ENCODE measurements at regions not wholly inside any gene's neighbourhood (a gene's known extent, or its start where the extent isn't known, plus 50 kb on each side); places are given as distances from the start of the nearest gene placed in this dataset.
"Not testable (repeated sequence)": the region's sequence is repeated elsewhere in the genome, so short reads cannot be mapped to it uniquely, and the experiment has no call there.

DNA sequence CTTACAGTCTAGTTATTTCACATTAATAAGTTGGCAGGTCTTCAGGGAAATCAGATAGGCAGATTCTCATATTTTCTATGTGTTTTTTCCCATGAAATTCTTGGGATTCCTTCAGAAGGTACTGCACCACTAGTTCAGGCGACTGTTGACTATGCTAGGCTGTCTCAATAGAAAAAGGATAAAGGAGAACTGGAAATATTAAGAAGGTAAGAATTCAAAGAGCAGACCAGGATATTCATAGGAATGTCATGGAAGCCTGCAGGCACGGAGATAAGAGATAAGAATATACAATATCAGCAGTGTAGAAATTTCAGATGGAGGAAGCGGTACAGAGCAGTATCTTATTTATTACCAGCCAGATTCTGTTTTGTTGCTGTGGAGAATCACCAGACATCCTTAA lies 432.1 kb upstream of the MDFIC2 start:
- no peak for DNase-seq (ENCODE audit: low read depth in 3 of 3, low spot score in 2 of 3)

DNA sequence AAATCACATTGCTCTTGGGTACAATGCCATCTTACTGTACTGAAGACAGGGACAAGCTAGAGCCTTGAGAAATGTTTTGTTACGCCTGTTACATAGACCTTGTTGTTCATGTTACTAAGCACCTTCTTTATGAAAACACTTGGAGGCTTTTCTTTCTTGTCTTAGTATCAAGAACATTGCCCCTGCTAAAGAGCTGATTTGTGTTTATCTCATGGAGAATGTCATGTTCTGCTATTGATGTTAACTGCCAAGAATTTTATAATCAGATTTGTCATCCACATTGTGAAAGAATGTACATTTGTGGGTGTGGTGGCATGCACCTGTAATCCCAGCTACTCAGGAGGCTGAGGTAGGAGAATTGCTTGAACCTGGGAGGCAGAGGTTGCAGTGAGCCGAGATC lies 431.3 kb upstream of the MDFIC2 start:
- no peak for DNase-seq (ENCODE audit: low read depth in 3 of 3, low spot score in 2 of 3)

DNA sequence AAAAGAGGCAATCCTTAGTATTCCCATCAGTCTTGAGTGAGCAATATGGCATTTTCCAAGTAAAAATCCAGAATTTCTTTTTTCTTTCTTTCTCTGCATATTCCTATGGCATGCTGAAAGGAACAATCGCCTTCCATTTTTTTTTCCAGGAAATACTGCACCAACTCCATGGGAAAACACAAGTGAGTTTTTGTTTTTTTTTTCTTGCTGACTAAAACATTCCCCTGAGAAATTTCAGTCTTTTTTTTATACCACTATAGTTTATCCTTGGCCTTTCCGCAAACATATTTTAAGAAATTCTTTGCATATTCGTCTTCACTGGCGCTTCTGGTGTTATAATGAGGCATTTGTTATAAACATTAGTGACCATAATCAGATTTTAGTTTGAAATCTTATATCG lies 429.6 kb upstream of the MDFIC2 start:
- DNase-seq (ENCODE audit: low read depth in 3 of 3, low spot score in 2 of 3), result no peak

DNA sequence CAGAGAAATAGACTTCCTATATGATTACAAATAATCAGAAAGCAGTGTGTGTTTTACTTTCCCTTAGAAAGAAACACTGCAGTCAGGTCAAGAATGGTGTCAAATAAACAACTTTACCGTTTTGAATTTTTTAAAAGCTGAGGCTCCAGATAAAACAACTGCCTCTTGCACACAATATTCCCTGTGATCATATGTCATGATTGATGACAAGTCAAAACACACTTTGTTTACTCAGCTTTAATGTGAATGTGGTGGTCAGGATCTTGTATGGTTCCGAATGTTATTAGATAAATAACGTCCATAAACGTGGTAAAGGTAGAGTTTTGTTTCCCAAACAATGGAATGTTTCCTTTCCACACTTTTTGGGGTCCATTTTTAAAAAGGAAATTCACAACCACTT lies 428.4 kb upstream of the MDFIC2 start:
- no peak for DNase-seq (ENCODE audit: low read depth in 3 of 3, low spot score in 2 of 3)

DNA sequence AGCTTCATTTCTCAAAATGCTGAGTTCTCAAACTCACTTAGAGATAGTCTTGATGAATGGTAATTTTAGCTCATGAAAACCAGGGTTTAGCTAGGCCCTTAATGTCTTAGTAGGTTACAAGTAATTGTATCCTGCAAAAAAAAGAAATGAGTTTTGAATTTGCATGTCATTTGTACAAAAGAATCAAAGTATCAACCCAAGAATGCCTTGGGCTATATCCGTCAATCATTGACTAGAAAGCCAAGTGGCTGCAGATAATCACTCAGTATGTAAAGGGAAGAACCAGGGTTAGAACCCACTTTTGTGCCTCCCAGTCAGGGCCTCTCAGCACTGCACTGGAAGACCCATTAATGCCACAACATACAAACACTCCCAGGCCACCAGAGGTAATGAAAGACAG lies 427.6 kb upstream of the MDFIC2 start:
- DNase-seq (ENCODE audit: low read depth in 3 of 3, low spot score in 2 of 3), result no peak

DNA sequence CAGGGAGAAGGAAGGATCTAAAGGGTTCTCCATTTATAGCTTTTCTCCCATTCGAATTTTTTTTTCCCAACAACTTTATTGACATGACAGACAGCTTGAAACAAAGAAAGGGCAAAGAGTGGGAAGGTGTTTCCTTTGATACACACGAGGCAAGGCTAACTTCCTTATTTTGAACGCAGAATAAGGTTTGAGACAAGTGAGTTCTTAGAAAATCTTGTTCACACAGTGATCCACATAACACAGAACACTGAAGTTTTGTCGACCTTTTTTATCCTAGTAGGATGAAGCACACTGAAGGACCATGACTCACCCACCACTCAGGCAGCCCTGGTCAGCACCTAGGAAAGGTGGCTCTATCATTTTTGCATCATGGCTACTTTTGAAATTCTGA lies 425.8 kb upstream of the MDFIC2 start:
- DNase-seq (ENCODE audit: low read depth in 3 of 3, low spot score in 2 of 3), result no peak

DNA sequence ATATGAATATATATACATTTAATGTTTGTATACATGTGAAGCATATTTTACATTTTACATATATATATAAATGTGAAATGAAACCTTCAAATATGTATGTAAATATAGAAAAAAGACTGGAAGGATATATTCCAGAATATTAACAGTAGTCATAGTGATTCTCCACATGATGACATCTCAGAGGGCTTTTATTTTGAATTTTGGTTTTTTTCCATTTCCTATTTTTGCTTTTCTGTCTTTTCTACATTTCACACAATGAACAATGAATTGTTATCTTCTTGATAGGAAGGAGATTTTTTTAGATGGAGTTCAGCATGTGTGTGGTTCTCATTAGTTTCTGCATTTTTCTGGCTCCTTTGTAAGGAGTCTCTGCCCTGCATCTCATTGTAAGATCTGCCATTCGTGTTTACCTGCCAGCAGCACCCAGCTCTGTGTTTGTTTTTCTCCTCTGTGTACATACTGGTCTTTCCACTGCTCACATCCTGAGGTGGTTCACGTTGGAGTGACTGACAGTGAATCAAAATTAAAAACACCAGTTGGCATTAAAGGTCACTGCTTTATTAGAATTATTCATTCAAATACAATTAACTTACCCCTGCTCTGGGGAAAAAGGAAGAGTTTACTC lies 425.3 kb upstream of the MDFIC2 start:
- DNase-seq (ENCODE audit: low read depth in 3 of 3, low spot score in 2 of 3), result no peak

DNA sequence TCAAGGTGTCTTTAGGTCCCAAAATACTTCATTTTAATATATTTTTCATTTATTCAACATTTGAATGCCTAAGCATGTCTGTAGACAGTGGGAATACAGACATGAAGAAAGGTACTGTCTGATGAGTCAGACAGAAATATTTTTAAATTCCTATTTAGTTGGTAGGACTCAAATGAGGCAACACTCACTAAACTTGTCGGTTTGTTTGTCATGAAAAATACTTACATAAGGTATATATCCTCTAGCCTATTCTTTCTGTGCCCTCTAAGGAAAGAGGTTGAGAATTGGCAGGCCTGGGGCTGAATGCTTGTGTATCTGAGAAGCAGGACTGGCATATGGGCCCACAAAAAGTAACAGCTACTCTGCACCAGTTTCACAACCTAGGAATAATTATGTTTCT lies 423.6 kb upstream of the MDFIC2 start:
- no peak for DNase-seq (ENCODE audit: low read depth in 3 of 3, low spot score in 2 of 3)

DNA sequence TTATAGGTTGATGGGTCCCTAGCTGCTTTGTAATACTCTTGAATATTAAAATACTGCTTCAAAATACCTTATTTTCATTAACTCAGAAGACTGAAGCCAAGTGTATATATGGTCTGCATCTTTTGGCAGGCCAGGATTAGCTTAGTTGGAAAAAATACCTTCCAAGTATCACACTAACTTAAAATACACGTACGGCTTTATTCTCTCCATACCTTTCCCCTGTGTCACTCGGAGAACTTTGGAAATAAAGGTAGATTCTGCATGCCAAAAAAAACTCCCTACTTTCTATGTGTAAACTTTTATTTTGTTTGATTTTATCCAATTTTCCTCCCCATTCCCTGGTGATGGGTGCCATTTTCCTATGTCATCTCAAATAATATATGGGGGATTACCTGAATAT lies 422.3 kb upstream of the MDFIC2 start:
- no peak for DNase-seq (ENCODE audit: low read depth in 3 of 3, low spot score in 2 of 3)

DNA sequence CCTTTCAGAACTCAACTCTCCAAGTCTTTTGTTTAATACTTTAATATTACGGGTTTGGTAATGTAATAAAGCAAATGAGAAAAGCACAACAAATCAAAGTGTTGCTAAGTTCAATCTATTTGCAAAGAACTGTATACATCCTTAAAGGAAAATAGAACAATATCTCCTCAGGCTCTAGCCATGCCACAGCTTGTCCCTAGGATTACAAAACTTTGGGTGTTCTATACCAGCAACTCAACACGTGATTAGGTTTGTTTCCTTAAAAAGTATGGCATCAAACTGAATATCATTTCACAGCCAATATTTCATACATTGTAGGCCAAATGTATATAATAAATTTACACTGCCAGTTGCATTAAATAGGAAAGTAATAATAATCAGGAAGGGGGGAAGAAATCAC lies 418.6 kb upstream of the MDFIC2 start:
- no peak for DNase-seq (ENCODE audit: low read depth in 3 of 3, low spot score in 2 of 3)

DNA sequence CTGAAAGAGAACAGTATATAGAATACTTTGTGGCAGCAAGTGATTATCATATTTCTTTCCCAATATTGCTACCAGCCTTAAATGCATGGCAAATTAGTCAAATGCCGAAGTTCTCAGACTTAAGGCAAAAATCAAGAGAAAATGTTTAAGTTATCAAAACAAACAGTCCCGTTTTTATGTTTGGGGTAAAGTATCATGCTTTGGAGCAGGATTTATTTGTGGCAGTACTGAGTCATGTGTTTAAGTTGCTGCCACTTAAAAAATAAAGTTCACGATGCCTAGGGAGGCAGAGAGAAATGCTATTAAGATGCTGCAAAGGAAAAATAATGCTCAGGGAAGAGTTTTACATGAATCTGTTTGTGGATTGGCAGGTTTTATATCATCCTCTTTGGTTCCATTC lies 417.4 kb upstream of the MDFIC2 start:
- no peak for DNase-seq (ENCODE audit: low read depth in 3 of 3, low spot score in 2 of 3)

DNA sequence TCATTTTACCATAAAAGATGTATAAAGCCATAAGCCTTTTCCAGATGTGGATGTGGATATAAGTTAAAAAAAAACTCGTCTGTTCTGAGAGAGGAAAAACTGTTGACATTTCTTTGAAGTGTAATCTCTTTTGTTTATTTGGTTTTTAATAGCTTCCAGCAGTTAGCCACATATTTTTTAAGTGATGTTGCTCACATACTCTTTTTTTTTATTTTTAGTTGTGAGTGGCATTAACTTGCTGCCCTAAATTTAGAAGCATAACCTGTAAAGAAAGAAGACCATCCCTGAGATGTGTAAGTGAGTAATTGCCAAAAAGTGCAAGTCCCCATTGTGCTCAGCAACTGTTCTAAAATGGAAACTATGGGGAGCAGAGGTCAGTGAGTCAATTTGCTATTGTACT lies 415.9 kb upstream of the MDFIC2 start:
- no peak for DNase-seq (ENCODE audit: low read depth in 3 of 3, low spot score in 2 of 3)

DNA sequence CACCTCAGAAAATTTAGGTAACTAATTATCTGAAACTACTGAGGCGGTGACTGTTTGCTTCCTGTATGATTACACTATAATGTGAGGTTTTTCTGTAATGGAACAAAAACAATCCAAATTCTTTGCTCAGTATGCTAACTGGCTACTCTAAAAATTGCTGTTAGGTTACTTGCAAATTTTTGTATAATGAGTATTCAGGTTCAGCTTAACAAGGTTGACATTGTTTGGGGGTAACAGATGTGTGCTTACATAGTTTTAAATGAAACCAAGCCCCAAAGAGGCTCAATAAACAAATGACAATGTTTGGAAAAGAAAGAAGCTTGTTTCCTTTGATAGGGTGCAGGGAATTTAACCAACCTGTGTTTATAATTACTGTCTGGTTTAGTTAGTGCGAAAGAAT lies 414.5 kb upstream of the MDFIC2 start:
- no peak for DNase-seq (ENCODE audit: low read depth in 3 of 3, low spot score in 2 of 3)

DNA sequence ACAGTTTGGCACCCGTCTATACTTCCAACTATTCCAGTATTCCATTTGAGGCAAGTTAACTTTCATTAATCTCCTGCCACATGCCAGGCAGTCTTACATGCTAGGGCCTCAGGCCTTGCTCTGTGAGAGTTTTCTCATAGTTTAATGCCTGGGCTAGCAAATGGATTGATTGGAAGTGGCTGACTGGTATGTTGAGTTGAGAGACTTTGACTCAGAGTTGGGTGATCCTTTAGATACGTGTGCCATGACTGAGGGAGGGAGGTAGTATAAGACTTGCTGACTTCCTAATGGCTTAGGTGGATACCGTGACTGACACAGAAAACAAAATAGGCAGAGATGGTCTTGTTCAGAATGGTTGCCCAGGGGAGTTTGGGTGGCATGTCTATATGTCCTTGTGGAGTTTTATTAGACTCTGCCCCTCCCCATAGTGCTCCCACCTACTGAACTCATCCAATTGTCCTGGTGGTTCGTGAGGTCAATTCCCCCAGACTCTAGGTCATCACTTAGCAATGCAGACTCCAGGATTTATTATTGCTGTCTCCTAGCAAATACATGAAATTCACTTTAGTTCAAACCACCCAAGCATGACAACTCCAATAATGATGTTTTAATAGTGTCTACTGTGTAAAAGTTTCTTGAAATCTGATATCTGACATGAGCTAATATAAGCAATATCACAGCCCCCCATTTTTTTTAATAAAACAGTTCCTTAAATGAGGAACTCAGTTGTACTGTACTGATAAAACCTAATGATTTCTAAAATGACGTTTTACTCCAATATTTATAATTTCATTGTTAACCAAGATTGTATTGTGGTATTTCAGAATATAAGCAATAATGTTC lies 413.9 kb upstream of the MDFIC2 start:
- DNase-seq (ENCODE audit: low read depth in 3 of 3, low spot score in 2 of 3), result no peak

DNA sequence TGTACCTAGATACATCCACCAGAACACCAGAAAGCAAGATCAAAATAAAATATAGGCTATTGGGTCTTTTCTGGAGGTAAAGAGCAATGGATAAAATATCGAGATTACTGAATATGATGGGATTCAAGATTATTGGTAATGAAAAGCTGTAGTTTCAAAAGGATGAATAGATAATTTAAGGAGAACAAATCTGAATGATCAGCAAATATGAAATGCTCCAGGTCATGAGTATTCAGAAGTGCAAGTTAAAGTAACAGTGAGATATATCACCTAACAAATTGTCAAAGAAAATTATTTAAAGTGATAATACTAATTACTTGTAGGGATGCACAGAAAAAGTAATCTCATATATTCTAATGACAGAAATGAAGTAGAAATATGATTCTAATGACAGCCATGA lies 409.6 kb upstream of the MDFIC2 start:
- no peak for DNase-seq (ENCODE audit: low read depth in 3 of 3, low spot score in 2 of 3)

DNA sequence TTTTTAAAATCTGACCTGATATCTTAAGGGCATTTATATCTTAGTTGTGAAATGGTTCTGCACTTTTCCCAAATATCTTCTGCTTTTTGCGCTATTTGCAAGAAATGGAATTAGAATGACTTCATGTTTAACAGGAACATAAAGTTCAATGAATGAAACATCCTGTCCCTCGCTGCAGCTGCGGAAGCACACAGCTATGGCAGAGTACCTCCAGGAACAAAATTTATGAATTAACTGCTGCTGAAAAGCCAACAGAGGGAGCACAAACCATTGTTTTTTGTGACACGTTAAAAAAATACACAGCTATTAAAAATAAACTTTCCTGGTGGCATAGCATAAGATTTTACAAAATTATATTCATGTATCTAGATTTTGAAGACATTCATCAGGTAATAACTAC lies 404.4 kb upstream of the MDFIC2 start:
- DNase-seq (ENCODE audit: low read depth in 3 of 3, low spot score in 2 of 3), result no peak

DNA sequence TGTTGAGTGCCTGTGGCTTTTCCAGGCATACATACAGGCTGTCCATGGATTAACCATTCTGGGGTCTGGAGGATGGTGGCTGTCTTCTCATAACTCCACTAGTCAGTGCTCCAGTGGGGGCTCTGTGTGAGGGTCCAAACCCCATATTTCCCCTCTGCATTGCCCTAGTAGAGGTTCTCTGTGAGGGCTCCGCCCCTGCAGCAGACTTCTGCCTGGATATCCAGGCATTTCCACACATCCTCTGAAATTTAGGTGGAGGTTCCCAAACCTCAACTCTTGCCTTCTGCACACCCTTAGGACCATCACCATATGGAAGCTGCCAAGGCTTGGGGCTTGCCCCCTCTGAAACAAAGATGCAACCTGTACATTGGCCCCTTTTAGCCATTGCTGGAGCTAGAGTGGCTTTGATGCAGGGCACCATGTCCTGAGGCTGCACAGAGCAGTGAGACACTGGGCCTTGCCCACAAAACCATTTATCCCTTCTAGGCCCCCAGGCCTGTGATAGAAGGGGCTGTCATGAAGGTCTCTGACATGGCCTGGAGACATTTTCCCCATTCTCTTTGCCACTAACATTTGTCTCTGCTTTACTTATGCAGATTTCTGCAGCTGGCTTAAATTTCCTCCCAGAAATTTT lies 400.1 kb upstream of the MDFIC2 start:
- no peak for DNase-seq (ENCODE audit: low read depth in 3 of 3, low spot score in 2 of 3)

DNA sequence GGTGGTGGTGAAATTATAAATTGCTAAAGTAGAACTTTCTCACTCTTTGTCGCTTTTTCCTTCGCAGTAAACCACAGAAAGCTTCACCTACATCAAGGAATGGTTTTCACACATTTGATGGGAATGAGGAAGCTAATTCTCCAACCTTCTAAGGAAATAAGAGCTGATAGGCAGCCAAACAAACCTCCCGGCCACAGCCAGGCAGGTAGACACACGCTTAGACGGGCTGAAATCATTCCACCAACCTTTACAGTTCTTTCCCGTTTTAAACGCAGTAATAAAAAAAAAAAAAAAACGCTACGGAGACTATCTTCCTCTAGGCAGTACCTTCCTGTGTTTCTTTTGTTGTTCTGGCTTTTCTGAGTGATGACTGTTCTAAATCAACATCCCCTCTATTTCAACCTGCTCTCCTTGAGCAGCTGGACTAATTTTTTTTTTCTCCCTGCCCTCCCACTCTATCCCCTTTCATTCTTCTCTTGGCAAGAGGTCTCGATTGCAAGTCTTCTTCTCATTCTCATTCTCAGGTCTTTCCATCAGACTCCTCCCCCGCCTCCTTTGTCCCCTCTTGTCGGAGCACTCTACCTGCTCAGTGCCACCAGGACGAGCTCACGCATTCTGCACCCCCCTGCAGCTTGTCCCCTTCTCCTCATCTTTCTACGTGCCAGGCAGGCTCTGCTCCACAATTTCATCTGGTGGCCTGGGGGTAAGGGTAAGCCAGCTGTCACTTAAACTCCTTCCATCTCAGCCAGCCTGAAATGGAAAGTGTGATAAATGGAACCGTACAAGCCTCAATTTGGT lies 391.1 kb upstream of the MDFIC2 start:
- DNase-seq (ENCODE audit: low read depth in 3 of 3, low spot score in 2 of 3), result no peak

DNA sequence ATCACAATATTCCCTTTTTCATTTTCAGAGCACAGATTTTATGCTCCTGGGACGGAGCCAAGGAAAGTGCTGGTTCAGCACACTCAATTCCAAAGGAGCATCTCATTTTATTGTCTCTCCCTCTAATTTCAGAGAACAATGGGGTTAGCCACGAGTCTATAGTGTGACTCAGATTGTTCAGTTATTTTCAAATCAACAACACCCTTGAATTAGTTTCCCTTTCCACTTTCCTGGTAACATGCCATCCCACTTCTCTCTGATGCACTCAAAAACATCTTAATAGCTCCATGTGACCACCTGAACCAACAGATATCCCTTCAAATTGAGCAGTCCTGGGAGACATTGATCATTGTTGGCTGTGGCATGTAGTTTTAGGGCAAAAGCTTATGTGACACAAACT lies 389.7 kb upstream of the MDFIC2 start:
- no peak for DNase-seq (ENCODE audit: low read depth in 3 of 3, low spot score in 2 of 3)

DNA sequence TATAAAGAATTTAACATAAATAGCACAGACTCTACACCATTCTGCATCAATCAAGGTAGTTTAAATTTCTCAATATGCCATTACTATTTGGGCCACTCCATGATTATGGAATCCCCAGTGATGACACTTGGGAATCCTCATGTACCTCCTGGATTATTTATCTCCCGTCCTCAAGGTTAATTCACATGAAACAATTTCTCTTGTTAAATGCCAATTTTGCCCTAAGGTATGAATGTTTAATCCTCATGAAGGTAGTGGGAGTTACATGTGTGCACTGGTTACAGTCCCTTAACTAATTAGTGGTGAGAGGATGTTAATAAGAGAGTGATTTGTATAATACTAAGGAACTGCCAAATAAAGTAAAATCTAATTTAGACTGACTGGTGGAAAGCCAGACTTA lies 372.3 kb upstream of the MDFIC2 start:
- no peak for DNase-seq (ENCODE audit: low read depth in 3 of 3, low spot score in 2 of 3)

DNA sequence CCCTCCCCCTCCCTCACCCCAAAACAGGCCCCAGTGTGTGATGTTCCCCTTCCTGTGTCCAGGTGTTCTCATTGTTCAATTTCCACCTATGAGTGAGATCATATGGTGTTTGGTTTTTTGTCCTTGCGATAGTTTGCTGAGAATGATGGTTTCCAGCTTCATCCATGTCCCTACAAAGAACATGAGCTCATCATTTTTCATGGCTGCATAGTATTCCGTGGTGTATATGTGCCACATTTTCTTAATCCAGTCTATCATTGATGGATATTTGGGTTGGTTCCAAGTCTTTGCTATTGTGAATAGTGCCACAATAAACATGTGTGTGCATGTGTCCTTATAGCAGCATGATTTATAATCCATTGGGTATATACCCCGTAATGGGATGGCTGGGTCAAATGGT lies 363.4 kb upstream of the MDFIC2 start:
- not testable (repeated sequence) for DNase-seq (ENCODE audit: low read depth in 3 of 3, low spot score in 2 of 3)

Measured in right renal cortex interstitium (tissue), 3 donors.